ENCODE measurements at regions not wholly inside any gene's neighbourhood (a gene's known extent, or its start where the extent isn't known, plus 50 kb on each side); places are given as distances from the start of the nearest gene placed in this dataset.

DNA sequence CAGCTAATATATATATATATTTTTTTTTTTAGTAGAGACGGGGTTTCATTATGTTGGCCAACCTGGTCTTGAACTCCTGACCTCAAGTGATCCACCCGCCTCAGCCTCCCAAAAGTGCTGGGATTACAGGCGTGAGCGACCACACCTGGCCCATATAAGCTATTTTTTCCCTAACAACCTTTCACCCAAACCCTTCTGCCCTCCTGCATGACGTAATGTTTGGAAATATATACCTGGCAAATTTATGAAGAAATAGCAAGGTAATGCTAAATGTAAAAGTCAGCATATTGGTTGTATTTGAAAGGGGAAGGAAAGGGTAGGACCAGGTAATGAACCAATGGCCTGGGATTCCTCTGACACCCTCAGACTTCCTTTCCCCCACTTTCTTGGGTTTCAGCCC is 325.5 kb upstream of the ARID1B start:
- BruUV-seq (replicated peaks): no TSS peak
- Histone ChIP-seq H3K79me2 (ENCODE audit: insufficient read depth, low read depth, low read length) (no peaks in the 10 kb centered on the region), H4K20me1 (ENCODE audit: insufficient read depth, low read length) (no peaks in the 10 kb centered on the region), H3K4me3 (ENCODE audit: low read depth, low read length, poor library complexity, severe bottlenecking) (no peak overlapping the region), H3K4me2 (ENCODE audit: low read length) (no peak overlapping the region), H3K9me2 (ENCODE audit: insufficient read depth, low read length) (no peaks in the 10 kb centered on the region), H2AFZ (ENCODE audit: low read length) (no peak overlapping the region), H3K4me1 (ENCODE audit: insufficient read depth, low read length, poor library complexity, severe bottlenecking) (peaks cover 8% of the 10 kb centered on the region), H3K9me3 (ENCODE audit: low read length) (no peaks in the 10 kb centered on the region), H3K27ac (ENCODE audit: low read depth, low read length, poor library complexity, severe bottlenecking) (no peak overlapping the region), H3K36me3 (ENCODE audit: insufficient read depth, low read length) (no peaks in the 10 kb centered on the region)
- DNase-seq (ENCODE audit: low spot score): no peak
- intact Hi-C loops (cut with micrococcal nuclease; ENCODE audit: unreplicated experiment): no loop called here
- ChIA-PET CTCF (ENCODE audit: unreplicated experiment) (no interaction called here), POLR2A (interaction anchor here (1.3 to 1.6 kb wide), 2 partner anchors 10 to 163 kb away, joined by 3 read pairs; no protein-coding TSS in a partner anchor)
- TF ChIP-seq EZH2phosphoT487 (IDR thresholded peaks at IDR 0.05; ENCODE audit: borderline replicate concordance, low read depth, low read length): no peak
- TF ChIP-seq, protein P1, sequence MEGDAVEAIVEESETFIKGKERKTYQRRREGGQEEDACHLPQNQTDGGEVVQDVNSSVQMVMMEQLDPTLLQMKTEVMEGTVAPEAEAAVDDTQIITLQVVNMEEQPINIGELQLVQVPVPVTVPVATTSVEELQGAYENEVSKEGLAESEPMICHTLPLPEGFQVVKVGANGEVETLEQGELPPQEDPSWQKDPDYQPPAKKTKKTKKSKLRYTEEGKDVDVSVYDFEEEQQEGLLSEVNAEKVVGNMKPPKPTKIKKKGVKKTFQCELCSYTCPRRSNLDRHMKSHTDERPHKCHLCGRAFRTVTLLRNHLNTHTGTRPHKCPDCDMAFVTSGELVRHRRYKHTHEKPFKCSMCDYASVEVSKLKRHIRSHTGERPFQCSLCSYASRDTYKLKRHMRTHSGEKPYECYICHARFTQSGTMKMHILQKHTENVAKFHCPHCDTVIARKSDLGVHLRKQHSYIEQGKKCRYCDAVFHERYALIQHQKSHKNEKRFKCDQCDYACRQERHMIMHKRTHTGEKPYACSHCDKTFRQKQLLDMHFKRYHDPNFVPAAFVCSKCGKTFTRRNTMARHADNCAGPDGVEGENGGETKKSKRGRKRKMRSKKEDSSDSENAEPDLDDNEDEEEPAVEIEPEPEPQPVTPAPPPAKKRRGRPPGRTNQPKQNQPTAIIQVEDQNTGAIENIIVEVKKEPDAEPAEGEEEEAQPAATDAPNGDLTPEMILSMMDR (conservative IDR thresholded peaks at IDR 0.05; ENCODE audit: low read length): no peak

DNA sequence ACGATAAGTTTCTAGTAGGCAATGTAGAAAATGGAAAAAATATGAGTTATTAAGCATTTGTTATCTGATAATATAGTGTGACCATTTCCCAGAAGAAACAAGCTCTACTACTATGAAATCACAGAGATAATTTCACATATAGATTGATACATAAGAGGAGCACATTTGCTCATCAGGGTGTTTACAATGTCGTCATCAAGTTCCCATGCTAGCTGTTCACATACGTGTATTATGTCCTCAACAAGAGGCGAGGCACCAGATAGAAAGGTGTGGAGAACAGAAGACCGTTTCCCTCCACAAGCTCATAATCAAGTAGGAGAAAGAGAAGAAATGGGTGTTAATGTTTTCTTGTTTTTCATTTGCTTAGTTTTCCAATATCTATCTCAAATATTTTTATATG is 326.1 kb upstream of the ARID1B start:
- DNase-seq (ENCODE audit: low spot score): no peak
- Histone ChIP-seq H3K79me2 (ENCODE audit: insufficient read depth, low read depth, low read length) (no peaks in the 10 kb centered on the region), H4K20me1 (ENCODE audit: insufficient read depth, low read length) (no peaks in the 10 kb centered on the region), H3K4me1 (ENCODE audit: insufficient read depth, low read length, poor library complexity, severe bottlenecking) (peaks cover 8% of the 10 kb centered on the region), H3K4me2 (ENCODE audit: low read length) (no peak overlapping the region), H2AFZ (ENCODE audit: low read length) (no peak overlapping the region), H3K9me2 (ENCODE audit: insufficient read depth, low read length) (no peaks in the 10 kb centered on the region), H3K4me3 (ENCODE audit: low read depth, low read length, poor library complexity, severe bottlenecking) (no peak overlapping the region), H3K27ac (ENCODE audit: low read depth, low read length, poor library complexity, severe bottlenecking) (no peak overlapping the region), H3K9me3 (ENCODE audit: low read length) (no peaks in the 10 kb centered on the region), H3K36me3 (ENCODE audit: insufficient read depth, low read length) (no peaks in the 10 kb centered on the region)
- ChIA-PET POLR2A (interaction anchor here (0.7 to 1.6 kb wide), 5 partner anchors 10 to 688 kb away, joined by 3 read pairs; no protein-coding TSS in a partner anchor), CTCF (ENCODE audit: unreplicated experiment) (no interaction called here)
- no TSS peak for BruUV-seq (replicated peaks)
- intact Hi-C loops (cut with micrococcal nuclease; ENCODE audit: unreplicated experiment): no loop called here
- TF ChIP-seq, protein P1 (conservative IDR thresholded peaks at IDR 0.05; ENCODE audit: low read length): no peak
- TF ChIP-seq EZH2phosphoT487 (IDR thresholded peaks at IDR 0.05; ENCODE audit: borderline replicate concordance, low read depth, low read length): no peak

DNA sequence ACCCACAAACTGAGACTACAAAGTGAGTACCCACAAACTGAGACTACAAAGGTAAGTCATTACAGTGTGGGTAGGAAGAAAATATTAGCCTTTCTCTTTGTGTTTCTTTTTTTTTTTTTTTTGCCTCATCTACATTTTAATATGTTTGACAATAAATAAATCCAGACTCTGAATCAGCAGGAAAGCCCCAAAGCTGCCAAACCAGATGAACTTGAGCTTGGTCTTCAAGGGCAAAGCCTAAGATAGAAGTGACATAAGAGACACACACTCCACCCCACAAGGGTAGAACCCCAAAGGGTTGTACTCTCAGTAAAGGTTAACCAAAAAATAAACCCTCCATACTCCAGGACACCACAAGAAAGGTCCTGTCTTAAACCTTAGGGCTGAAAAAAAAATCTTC is 326.8 kb upstream of the ARID1B start:
- H3K27ac ChIP-seq (ENCODE audit: low read depth, low read length, poor library complexity, severe bottlenecking): no peak overlapping the region
- H3K79me2 ChIP-seq (ENCODE audit: insufficient read depth, low read depth, low read length): no peaks in the 10 kb centered on the region
- H3K4me3 ChIP-seq (ENCODE audit: low read depth, low read length, poor library complexity, severe bottlenecking): no peak overlapping the region
- CTCF ChIA-PET (ENCODE audit: unreplicated experiment): no interaction called here
- no peaks in the 10 kb centered on the region for H3K9me2 ChIP-seq (ENCODE audit: insufficient read depth, low read length)
- peaks cover 8% of the 10 kb centered on the region for H3K4me1 ChIP-seq (ENCODE audit: insufficient read depth, low read length, poor library complexity, severe bottlenecking)
- intact Hi-C loops (cut with micrococcal nuclease; ENCODE audit: unreplicated experiment): no loop called here
- POLR2A ChIA-PET: interaction anchor here (0.7 to 1.6 kb wide), 5 partner anchors 11 to 162 kb away, joined by 3 read pairs; no protein-coding TSS in a partner anchor
- no peaks in the 10 kb centered on the region for H4K20me1 ChIP-seq (ENCODE audit: insufficient read depth, low read length)
- no peak for TF ChIP-seq EZH2phosphoT487 (IDR thresholded peaks at IDR 0.05; ENCODE audit: borderline replicate concordance, low read depth, low read length)
- TF ChIP-seq, protein P1 (conservative IDR thresholded peaks at IDR 0.05; ENCODE audit: low read length): no peak
- H3K9me3 ChIP-seq (ENCODE audit: low read length): no peaks in the 10 kb centered on the region
- no peak overlapping the region for H3K4me2 ChIP-seq (ENCODE audit: low read length)
- no TSS peak for BruUV-seq (replicated peaks)
- no peaks in the 10 kb centered on the region for H3K36me3 ChIP-seq (ENCODE audit: insufficient read depth, low read length)
- no peak for DNase-seq (ENCODE audit: low spot score)
- no peak overlapping the region for H2AFZ ChIP-seq (ENCODE audit: low read length)

Measured in OCI-LY7 (cell line).